Activated naive CD8-positive, alpha-beta T cell treated with anti-CD3 and anti-CD28 coated beads for 36 hours (primary cell): ENCODE measurements at regions not wholly inside any gene's neighbourhood (a gene's known extent, or its start where the extent isn't known, plus 50 kb on each side); places are given as distances from the start of the nearest gene placed in this dataset.

ENCODE experiments used
- DNase-seq: peaks from one replicate; pipeline ENCODE4 v3.0.0; 2021
- H3K27ac Mint-ChIP-seq: one replicate; pipeline ENCODE4 v1.8.0; 2022; ENCODE audit warnings: mild to moderate bottlenecking, moderate library complexity, mixed read lengths
- H3K27me3 Mint-ChIP-seq: one replicate; pipeline ENCODE4 v1.8.0; 2022; ENCODE audit warnings: mild to moderate bottlenecking, mixed read lengths
- H3K36me3 Mint-ChIP-seq: one replicate; pipeline ENCODE4 v1.8.0; 2021; ENCODE audit warnings: mild to moderate bottlenecking, mixed read lengths
- H3K4me1 Mint-ChIP-seq: one replicate; pipeline ENCODE4 v1.8.0; 2021; ENCODE audit warnings: mixed read lengths
- H3K4me3 Mint-ChIP-seq: one replicate; pipeline ENCODE4 v1.8.0; 2022; ENCODE audit warnings: mild to moderate bottlenecking, moderate library complexity, mixed read lengths
- H3K9me3 Mint-ChIP-seq: one replicate; pipeline ENCODE4 v1.8.0; 2022; ENCODE audit warnings: mixed read lengths

GRCh38 chr3:110753516-110753915 lies 318.1 kb upstream of the NECTIN3 start:
- DNase-seq, result no peak
- Mint-ChIP-seq H3K27me3 (peaks cover 6% of the 10 kb centered on the region), H3K9me3 (no peaks in the 10 kb centered on the region), H3K27ac (no peak overlapping the region), H3K4me3 (no peak overlapping the region), H3K36me3 (no peaks in the 10 kb centered on the region), H3K4me1 (no peaks in the 10 kb centered on the region)

DNA sequence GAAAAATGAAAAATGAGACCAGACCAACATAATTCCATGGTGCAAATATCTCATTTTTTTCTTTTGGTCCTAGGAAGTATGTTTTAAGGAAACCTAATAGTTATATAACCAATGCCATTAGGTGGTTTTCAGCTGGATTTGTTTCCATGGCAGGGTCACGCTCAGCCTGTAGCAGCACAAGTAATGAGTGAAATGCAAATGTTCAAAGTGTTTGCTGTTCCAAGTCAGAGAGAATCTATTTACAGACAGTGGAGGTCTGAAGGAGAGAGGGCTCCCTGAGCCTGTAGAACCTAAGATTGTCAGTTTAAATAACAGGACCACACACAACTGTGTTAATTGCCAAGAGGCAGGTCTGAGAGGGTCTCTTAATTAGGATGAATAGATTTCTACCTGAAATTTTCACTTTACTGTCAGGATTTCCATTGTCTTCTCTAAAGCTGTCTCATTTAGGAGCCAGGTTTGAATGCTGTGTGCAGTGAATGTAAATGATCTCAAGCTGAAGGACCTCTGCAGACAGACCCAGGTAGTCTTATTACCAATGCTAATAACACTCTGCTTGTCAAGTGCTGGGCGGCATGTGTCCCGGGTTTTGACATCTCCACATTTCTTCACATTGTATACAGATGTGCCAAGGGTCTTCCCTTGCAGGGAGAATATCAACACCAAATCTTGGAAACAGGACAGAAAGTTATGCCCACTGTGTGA lies 317.3 kb upstream of the NECTIN3 start:
- no peak overlapping the region for H3K27ac Mint-ChIP-seq
- H3K27me3 Mint-ChIP-seq, result peaks cover 6% of the 10 kb centered on the region
- H3K4me1 Mint-ChIP-seq, result no peaks in the 10 kb centered on the region
- DNase-seq, result no peak
- H3K4me3 Mint-ChIP-seq, result no peak overlapping the region
- no peaks in the 10 kb centered on the region for H3K36me3 Mint-ChIP-seq
- no peaks in the 10 kb centered on the region for H3K9me3 Mint-ChIP-seq

DNA sequence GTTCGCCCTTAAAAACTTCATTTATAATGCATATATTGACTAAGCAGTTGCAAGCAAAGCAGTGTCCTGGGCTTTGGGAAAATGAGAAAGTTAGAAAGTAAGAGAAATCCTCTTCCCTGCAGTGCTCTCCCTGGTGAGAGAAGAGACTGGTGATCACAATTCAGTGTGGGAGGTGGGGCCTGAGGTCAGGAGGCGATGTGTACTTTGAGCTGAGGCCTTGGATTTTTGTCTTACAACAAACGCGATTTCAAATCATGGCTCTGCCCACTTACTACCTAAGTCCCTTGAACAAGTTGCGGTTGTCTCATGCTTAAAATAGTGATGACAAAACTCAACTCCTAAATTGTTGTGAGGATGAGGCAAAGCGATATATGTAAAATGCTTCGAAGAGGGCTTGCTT lies 316.3 kb upstream of the NECTIN3 start:
- Mint-ChIP-seq H3K27ac (no peak overlapping the region), H3K9me3 (no peaks in the 10 kb centered on the region), H3K36me3 (no peaks in the 10 kb centered on the region), H3K4me3 (no peak overlapping the region), H3K27me3 (peaks cover 6% of the 10 kb centered on the region), H3K4me1 (no peaks in the 10 kb centered on the region)
- DNase-seq, result no peak

- H3K4me3 Mint-ChIP-seq, result no peak overlapping the region
- no peaks in the 10 kb centered on the region for H3K9me3 Mint-ChIP-seq
- no peak overlapping the region for H3K27ac Mint-ChIP-seq
- no peak for DNase-seq
- no peaks in the 10 kb centered on the region for H3K36me3 Mint-ChIP-seq
- H3K4me1 Mint-ChIP-seq, result no peaks in the 10 kb centered on the region
- peaks cover 6% of the 10 kb centered on the region for H3K27me3 Mint-ChIP-seq
Observed at GRCh38 chr3:110756705-110757104, 314.9 kb upstream of the NECTIN3 start.

- Mint-ChIP-seq H3K9me3 (no peaks in the 10 kb centered on the region), H3K27ac (no peak overlapping the region), H3K36me3 (no peaks in the 10 kb centered on the region), H3K27me3 (peaks cover 6% of the 10 kb centered on the region), H3K4me1 (no peaks in the 10 kb centered on the region), H3K4me3 (no peak overlapping the region)
- DNase-seq, result peak; percentile 0
Observed at GRCh38 chr3:110758208-110758607, 313.4 kb upstream of the NECTIN3 start.

GRCh38 chr3:110767156-110767555 lies 304.5 kb upstream of the NECTIN3 start:
- Mint-ChIP-seq H3K4me3 (no peak overlapping the region), H3K36me3 (no peaks in the 10 kb centered on the region), H3K27ac (no peak overlapping the region), H3K4me1 (no peaks in the 10 kb centered on the region), H3K27me3 (peaks cover 6% of the 10 kb centered on the region), H3K9me3 (peaks cover 2% of the 10 kb centered on the region)
- no peak for DNase-seq

DNA sequence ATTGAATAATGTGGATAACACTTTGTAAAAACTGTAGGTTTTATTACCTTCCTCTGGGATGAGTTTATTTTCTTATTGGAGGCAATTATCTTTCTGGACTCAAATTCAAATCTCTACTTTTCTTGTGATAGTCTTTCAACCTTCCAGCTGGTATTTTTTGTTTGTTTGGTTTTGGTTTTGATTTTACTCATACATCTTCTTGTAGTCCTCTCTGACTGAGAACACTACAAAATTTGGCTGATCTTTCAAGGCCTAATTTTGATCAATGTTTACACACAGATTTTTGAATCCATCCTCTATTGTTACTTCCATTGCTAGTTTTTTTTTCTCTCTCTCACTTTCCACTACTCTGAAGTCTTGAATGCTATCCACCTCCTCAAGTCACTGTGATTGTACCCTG lies 303.8 kb upstream of the NECTIN3 start:
- Mint-ChIP-seq H3K27me3 (peaks cover 6% of the 10 kb centered on the region), H3K4me1 (no peaks in the 10 kb centered on the region), H3K4me3 (no peak overlapping the region), H3K27ac (no peak overlapping the region), H3K36me3 (no peaks in the 10 kb centered on the region), H3K9me3 (peaks cover 2% of the 10 kb centered on the region)
- no peak for DNase-seq

DNA sequence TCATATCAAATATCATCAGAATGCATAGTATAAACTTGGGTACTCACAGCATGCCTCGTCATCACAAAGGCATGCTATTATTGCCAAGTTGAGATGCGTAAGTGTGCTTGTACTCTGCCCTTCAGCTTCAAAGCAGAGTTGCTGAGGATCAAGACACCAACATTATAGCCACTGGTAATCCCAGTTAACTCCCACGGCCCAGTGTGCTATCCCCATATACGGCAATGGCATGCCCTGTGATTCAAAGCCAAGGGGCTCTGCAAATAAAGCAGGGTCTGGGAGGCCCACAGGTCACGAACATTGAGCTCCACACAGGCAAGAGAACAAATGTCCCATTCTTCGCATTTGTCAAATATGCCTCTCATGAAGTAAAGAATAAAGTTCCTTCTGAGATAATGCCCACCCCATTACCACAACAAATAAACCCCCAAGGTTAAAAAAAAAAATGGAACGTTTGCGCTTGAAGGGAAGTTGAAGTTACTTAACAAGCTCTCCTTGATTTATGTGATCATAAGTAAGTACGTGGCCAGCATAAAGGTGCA lies 298.1 kb upstream of the NECTIN3 start:
- DNase-seq, result no peak
- Mint-ChIP-seq H3K4me1 (no peaks in the 10 kb centered on the region), H3K27ac (no peak overlapping the region), H3K9me3 (no peaks in the 10 kb centered on the region), H3K4me3 (no peak overlapping the region), H3K27me3 (no peaks in the 10 kb centered on the region), H3K36me3 (no peaks in the 10 kb centered on the region)

- Mint-ChIP-seq H3K9me3 (no peaks in the 10 kb centered on the region), H3K27ac (no peak overlapping the region), H3K4me1 (no peaks in the 10 kb centered on the region), H3K4me3 (no peak overlapping the region), H3K36me3 (no peaks in the 10 kb centered on the region), H3K27me3 (no peaks in the 10 kb centered on the region)
- DNase-seq, result no peak
Observed at GRCh38 chr3:110774496-110775265, 296.9 kb upstream of the NECTIN3 start.

DNA sequence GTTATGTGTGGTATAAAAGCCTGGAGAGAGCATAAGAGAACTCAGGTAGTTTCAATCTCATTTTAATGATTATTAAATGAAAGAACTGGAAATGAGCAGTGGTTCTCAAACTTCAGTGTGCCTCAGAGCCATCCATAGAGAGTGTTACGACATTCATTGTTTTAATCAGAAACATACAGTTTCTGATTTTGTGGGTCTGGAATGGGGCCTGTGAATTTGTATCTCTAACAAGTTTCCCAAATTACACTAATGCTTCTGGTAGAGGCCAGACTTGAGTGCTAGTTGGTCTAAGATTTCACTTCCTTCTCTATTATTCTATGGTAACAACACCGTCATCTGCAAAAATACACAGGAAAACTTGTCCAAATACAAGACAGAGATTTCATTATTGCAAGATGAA lies 292.0 kb upstream of the NECTIN3 start:
- no peaks in the 10 kb centered on the region for H3K36me3 Mint-ChIP-seq
- DNase-seq, result no peak
- H3K27me3 Mint-ChIP-seq, result peaks cover 4% of the 10 kb centered on the region
- no peak overlapping the region for H3K4me3 Mint-ChIP-seq
- H3K27ac Mint-ChIP-seq, result no peak overlapping the region
- H3K9me3 Mint-ChIP-seq, result no peaks in the 10 kb centered on the region
- no peaks in the 10 kb centered on the region for H3K4me1 Mint-ChIP-seq

- Mint-ChIP-seq H3K9me3 (peaks cover 3% of the 10 kb centered on the region), H3K27ac (no peak overlapping the region), H3K27me3 (peaks cover 4% of the 10 kb centered on the region), H3K4me3 (no peak overlapping the region), H3K36me3 (no peaks in the 10 kb centered on the region), H3K4me1 (no peaks in the 10 kb centered on the region)
- no peak for DNase-seq
Observed at GRCh38 chr3:110783541-110783940, 288.1 kb upstream of the NECTIN3 start.

DNA sequence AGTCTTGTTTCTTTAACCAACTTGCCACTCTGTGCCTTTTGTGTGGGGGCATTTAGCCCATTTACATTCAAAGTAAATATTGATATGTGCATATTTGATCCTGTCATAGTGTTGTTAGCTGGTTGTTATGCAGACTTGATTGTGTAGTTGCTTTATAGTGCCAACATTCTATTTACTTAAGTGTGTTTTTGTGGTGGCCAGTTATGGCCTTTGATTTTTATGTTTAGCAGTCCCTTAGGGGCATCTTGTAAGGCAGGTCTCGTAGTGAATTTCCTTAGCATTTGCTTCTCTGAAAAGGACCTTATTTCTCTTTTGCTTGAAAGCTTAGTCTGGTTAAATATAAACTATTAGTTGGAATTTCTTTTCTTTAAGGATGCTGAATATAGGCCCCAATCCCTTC lies 282.8 kb upstream of the NECTIN3 start:
- H3K9me3 Mint-ChIP-seq, result peaks cover 3% of the 10 kb centered on the region
- H3K36me3 Mint-ChIP-seq, result no peaks in the 10 kb centered on the region
- no peak overlapping the region for H3K27ac Mint-ChIP-seq
- no peak overlapping the region for H3K4me3 Mint-ChIP-seq
- H3K4me1 Mint-ChIP-seq, result no peaks in the 10 kb centered on the region
- no peak for DNase-seq
- peaks cover 9% of the 10 kb centered on the region for H3K27me3 Mint-ChIP-seq

- Mint-ChIP-seq H3K4me3 (no peak overlapping the region), H3K9me3 (peaks cover 3% of the 10 kb centered on the region), H3K27ac (no peak overlapping the region), H3K4me1 (no peaks in the 10 kb centered on the region), H3K36me3 (no peaks in the 10 kb centered on the region), H3K27me3 (peaks cover 14% of the 10 kb centered on the region)
- no peak for DNase-seq
Observed at GRCh38 chr3:110789315-110789714, 282.3 kb upstream of the NECTIN3 start.

GRCh38 chr3:110790631-110791030 lies 281.0 kb upstream of the NECTIN3 start:
- H3K36me3 Mint-ChIP-seq, result no peaks in the 10 kb centered on the region
- no peaks in the 10 kb centered on the region for H3K4me1 Mint-ChIP-seq
- peaks cover 14% of the 10 kb centered on the region for H3K27me3 Mint-ChIP-seq
- peaks cover under 1% of the 10 kb centered on the region for H3K9me3 Mint-ChIP-seq
- H3K4me3 Mint-ChIP-seq, result no peak overlapping the region
- H3K27ac Mint-ChIP-seq, result no peak overlapping the region
- DNase-seq, result no peak

DNA sequence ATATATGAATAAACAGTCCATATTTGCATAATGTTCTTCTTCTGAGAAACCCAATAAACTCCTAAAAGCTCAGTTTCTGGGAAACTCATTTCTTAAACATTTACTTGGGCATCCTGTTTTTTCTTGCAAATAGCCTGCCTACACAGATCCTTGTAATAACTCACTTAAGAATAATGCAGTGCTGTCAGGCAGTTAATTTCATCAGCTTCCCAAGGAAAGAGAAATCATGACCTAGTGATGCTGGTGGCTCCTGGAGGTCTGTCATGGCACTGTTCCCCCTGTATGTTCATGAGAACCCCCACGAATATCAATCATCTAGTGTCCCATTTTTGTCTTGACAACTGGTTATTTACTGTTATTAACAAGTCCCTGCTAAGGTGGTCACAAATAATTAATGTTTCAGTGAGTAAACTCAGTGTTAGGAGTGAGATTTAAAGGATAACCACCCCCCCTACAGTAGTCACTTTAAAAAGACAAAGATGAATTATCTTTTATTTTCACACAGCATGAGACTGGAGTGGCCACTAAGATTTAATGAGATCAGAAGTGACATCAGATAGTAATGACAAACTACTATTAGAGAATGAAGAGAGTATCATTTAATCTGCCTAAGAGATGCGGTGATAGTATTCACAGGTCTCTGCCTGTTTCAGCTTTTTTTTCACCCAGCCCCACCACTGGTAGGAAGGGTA lies 279.5 kb upstream of the NECTIN3 start:
- Mint-ChIP-seq H3K27ac (no peak overlapping the region), H3K4me3 (no peak overlapping the region), H3K4me1 (no peaks in the 10 kb centered on the region), H3K9me3 (no peaks in the 10 kb centered on the region), H3K36me3 (no peaks in the 10 kb centered on the region), H3K27me3 (peaks cover 14% of the 10 kb centered on the region)
- no peak for DNase-seq
